HG03565 (cell line): ENCODE measurements at regions not wholly inside any gene's neighbourhood (a gene's known extent, or its start where the extent isn't known, plus 50 kb on each side); places are given as distances from the start of the nearest gene placed in this dataset.
"Not testable (repeated sequence)": the region's sequence is repeated elsewhere in the genome, so short reads cannot be mapped to it uniquely, and the experiment has no call there.

Experiments used
- ATAC-seq: cut with Tn5 transposase; IDR thresholded peaks from one replicate; pipeline ENCODE4 v1.9.1; 2021; ENCODE audit warnings: mild to moderate bottlenecking, moderate library complexity; ENCODE audit not compliant: unreplicated experiment

DNA sequence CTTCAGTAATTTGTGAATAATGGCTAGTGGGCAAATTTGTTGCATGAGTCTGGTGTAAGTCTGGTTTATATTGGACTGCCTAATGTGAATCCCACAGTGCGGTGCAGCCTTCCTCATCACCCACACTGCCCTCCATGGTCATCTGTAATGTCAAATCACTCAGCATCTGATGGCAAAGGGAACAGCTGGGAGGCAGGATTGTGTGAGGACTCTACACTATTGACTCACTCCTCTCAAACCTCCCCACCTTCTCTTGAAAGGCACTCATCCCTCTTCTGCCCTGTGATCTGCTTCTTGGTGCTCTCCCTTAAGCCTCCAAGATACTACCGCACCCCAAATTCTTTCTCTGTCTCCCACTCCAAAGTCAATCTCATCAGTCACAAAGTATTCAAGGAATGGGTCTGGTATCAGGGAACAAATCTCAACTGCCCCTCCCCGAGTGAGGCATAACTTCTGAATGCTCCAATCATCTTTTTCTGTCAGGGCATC lies 146.0 kb upstream of the BEND6 start:
- ATAC-seq: no peak

DNA sequence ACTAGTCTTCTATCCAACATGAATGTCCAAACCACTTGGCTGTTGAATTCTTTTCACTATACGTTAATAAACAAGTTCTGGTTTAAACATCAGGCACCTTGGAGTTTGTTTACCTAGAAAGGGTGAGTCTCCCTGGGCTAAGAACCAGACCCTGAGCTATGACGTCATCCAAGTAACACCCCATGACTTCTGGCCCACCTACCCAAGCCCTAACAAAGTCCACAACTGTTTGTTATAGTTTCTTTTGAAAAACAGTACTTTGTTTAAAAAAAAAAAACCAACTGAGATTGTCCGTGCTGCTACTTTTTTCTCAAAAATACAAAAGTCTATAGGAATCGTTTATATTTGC lies 146.9 kb upstream of the BEND6 start:
- ATAC-seq: no peak

DNA sequence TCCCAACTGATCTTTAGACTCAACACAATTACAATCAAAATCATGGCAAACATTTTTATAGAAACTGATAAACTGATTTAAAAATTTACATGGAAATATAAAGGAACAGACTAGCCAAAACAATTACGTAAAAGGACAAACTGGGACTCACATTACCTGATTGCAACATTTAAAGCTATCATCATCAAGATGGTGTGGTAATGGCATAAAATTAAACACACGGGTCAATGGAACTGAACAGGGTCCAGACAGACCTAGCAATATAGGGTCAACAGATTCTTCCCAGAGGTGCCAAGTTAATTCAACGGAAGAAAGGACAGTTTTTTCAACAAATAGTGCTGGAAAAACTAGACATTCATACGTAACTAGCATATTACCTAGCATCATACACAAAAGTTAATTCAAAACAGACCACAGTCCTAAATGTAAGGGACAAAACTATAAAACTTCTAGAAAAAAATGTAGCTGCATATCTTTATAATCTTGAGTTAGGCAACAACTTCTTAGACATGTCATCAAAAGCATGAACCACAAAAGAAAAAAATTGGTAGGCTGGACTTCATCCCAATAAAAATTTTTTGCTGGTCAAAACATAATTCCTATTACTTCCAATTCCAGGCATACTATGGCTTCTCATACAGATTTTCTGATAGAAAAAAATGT lies 147.4 kb upstream of the BEND6 start:
- no peak for ATAC-seq

DNA sequence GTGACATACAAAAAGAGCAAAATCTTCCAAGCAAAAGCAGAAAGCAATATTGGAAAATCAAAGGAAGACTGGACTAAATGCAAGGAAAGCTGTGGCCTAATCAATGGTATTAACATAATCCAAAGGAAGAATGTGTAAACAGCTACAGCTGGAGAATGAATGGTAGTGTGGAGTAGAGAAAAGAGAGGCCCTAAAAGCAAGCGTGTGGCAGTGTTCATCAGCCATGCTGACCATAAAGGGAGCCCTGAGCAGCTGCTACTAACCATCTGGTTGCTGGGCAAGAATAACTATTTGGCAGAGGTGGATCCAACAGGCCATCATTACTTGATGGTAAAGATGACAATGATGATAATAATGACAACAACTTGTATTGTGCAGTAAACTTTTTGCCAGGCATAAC lies 148.5 kb upstream of the BEND6 start:
- no peak for ATAC-seq

DNA sequence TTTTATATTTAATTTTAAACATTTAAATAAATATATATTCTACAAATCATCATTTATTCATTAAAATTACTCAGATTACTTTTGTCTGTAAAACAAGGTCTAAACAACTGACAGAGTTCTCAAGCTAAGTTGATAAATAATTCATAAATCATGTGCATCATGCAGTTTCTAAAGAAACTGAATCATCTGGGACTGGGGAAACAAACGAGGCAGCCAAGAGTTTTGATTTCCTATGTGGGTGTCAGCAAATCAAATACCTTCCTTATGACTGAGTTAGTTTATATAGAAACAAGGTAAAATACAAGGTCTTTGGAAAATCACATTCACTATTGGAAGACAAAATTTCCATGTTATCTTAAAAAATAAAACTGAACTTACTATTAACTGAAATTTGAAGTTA lies 149.9 kb upstream of the BEND6 start:
- no peak for ATAC-seq

DNA sequence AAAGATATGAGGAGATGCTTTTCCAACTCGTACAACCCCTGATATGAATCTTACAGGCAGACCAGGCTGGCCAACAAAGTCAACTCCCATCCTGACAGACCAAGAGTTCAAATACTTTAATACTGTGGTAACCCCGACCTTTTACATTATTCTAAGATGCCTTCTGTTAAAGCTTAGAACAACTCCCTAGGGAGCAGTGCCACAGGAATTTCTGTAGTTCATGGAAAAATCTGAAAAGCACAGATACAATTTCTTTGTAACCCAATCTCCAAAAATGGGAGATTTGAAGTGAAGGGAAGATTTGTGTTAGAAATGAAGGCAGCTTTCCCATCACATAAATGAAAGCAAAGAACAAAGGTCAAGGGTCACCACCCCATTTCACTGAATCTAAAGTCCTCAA lies 151.3 kb upstream of the BEND6 start:
- no peak for ATAC-seq

DNA sequence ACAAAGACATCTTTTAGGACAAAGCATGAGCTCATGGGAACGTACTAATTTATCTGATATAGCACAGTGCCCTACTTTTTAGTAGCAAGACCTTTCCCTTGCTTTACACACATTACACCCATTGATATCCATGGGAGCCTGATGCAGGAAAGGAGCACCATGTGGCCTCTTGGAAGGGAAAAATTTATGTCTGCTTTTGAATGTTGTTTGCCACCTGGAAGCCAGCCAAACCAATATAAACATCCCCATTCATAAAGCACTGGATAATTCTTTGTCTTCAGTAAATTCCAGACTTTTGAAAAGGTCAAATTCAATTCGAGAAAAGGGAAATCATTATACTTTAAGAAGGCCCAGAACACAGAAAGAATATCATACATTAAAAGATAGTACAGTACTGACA lies 152.3 kb upstream of the BEND6 start:
- ATAC-seq: no peak

DNA sequence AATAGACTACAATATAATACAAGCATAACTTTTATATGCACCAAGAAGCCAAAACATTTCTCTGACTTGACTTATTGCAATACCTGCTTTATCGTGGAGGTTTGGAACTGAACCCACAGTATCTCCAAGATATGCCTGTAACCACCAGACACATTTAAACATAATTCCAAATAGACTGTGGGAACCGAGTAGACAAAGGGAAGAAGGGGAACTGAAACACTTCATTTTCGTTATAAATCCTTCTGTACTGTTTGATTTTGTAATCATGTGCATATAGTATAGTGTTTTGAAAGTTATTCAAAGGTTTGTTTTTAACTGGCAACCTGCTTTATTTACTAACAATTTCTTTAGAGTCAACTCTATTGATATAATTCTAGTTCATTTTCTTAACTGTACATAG lies 154.9 kb upstream of the BEND6 start:
- no peak for ATAC-seq

DNA sequence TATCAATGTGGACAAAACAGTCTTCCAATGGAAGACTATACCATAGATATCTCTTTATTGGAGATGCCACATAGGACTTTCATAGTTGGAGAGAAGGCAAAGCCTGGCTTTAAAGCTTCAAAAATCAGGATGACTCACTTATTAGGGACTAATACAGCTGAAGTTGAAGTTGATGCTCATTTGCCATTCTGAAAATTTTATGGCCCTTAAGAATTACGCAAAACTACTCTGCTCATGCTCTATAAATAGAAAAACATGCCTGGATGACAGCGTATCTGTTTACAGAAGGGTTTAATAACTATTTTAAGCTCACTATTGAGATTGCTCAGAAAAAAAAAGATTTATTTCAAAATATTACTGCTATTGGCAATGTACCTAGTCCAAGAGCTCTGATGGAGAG lies 155.5 kb upstream of the DST start:
- no peak for ATAC-seq

DNA sequence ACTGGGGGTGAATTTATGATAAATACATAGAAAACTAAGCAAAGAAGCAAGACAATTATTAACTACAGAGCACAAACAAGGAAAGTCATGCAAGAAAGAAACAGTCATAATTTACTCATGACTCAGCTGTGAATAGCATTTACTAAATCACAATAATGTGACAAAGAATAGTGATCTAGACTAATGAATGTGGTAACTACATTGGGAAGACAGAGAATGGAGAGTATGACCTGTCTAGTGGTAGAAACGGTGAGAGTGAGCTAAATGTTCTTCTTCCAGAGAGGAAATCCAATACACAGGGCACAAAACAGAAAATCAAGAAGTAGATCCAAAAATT lies 153.5 kb upstream of the DST start:
- ATAC-seq: no peak

DNA sequence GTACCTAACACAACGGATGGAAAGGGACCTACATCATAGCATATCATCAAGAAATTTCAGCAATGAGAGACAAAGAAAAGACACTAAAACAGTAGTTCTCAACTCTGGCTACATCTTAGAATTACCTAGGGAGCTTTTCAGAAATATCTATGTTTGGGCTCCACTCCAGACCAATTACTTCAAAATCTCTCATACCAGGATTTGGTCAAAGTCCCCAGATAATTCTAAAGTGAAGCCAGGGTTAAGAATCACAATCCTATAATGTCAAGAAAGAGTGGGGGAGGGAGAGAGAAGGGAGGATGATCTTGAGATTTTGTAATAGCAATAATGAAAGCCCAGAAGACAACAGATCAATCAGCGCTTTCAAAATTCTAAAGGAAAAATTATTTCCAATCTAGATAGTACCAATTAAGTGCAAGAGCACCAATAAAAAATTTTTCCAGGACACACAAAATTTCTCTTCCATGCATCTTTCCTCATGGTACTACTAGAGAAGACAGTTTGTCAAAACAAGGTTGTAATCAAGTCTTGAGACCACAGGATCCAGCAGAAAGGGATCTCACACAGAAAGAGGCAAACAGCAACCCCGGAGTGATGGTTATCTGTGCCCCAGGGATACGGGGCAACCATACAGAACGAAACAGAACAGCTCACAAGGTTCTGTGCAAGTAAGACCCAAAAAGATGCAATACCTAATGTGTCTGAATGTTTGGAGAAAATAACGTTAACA lies 152.9 kb upstream of the DST start:
- no peak for ATAC-seq

DNA sequence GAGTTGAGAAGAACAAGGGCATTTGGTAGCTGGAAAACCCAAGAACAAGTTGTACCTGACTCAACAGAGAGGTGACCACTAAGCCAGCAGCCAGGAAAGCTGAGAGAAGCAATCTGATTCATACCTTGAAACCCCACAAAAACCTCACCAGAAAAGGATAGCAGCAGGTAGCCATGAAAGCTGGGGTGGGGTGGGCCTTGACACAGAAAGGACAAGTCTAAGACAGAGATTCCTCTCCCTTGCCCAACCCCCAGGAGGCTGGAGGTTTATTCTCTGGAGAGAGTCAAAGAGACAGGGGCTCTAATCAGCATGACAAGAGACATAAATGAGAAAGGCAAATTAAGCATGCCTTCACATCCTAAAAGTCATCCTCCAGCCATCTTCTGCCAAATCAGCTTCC lies 151.7 kb upstream of the DST start:
- ATAC-seq: no peak

DNA sequence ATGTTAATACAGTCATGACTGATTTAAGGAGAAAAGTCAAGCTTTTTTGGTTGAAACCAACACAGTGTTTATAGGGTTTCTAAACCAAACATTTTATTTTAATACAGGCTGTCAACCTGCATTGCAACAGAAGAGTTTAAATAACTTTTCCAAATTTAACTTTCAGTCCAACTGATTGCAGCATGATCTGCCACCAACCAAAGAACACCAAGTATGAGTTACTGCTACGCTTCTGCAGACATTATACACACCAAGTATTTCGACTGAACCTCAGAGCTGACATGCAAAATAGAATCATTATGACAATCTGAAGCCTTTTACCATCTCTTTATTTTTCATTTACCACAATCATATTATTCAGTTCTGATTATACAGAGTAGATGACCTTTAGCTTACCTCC lies 151.2 kb upstream of the DST start:
- no peak for ATAC-seq

DNA sequence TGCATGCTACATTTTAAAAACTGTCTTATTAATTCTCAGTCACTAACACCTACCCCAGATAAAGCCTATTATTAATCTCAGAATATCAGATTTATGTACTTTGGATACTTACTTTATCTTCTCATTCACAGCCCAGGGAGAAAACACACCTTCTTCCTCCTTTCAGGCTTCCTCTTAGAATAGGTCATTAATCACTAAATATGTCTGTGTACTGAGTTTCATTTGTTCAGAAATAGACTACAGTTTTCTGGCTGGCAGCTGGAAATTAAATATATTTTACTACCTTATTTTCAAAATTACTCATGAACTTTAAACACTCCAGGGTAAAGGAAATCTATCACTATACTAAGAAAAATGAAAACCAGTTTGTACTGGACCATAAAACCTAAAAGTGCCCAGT lies 147.7 kb upstream of the DST start:
- ATAC-seq: no peak

DNA sequence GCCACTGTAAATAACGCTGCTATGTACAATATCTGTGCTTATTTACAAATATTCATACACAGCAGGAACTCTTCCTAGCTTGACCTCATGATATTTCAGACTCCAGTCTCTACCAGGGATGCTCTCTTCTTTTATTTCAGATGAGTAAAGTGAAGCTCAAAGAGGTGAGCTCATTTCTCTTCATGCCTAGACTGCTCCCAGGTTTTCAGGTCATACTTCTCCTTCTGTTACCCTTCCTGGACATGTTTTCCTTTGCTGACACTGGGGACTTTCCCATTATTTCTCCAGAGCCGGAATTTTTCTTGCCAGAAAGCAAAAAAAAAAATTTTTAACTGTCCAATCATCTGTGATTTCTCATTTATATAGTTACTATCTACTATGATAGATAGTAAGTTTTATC lies 147.2 kb upstream of the DST start:
- ATAC-seq: no peak

DNA sequence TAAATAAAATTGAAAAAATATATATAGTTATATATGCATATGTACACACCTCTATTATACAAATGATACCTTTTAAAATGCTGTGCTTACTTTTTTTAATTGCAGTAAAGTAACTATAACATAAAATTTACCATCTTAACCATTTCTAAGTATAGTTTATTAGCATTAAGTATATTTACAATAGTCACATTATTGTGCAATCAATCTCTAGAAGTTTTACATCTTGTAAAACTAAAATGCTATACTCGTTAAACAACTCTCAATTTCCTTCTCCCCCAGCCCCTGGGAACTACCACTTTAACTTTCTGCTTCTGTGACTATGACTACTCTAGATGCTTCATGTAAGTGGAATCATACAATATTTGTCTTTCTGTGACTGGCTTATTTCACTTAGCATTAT lies 146.7 kb upstream of the DST start:
- ATAC-seq: no peak

DNA sequence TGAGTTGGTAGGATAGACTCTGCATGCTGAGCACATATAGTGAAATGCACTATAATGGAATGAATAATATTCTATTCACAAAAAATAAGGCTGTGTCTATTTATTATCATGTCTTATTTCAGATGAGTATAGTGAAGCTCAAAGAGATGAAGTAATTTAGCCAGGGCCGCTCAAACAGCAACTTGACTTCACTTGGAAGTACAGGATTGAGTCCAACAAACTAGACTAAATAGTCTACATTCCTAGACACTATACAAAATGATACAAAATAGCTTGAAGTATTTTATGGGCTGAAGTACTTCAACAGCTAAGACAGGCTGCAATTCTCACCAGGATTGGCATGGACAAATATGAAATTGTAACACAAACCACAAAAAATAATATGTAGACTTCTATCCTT lies 144.5 kb upstream of the DST start:
- ATAC-seq: no peak

DNA sequence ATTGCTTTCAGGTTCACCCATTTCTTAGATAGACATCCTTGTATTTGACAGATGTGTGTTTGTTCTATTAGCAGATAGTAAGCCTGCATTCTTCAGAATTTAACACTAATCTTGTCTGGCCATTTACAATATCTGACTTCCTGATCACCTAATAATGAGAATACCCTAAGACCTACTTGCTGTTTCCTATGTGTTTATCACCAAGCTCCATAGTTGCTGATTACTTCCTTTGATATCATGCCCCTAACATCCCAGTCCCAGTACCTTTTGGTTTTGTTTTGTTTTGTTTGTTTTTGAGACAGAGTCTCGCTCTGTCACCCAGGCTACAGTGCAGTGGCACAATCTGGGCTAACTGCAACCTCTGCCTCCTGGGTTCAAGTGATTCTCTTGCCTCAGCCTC lies 143.6 kb upstream of the DST start:
- ATAC-seq: no peak

DNA sequence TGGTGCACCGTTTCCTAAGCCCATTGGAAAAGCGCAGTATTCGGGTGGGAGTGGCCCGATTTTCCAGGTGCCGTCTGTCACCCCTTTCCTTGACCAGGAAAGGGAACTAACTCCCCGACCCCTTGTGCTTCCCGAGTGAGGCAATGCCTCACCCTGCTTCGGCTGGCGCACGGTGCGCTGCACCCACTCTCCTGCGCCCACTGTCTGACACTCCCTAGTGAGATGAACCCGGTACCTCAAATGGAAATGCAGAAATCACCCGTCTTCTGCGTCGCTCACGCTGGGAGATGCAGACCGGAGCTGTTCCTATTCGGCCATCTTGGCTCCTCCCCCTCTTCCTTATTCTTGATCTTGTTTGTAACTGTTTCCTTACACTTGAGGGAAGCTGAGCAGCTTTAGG lies 142.8 kb upstream of the DST start:
- ATAC-seq: not testable (repeated sequence)

DNA sequence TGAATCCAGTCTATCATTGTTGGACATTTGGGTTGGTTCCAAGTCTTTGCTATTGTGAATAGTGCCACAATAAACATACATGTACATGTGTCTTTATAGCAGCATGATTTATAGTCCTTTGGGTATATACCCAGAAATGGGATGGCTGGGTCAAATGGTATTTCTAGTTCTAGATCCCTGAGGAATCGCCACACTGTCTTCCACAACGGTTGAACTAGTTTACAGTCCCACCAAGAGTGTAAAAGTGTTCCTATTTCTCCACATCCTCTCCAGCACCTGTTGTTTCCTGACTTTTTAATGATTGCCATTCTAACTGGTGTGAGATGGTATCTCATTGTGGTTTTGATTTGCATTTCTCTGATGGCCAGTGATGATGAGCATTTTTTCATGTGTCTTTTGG lies 137.4 kb upstream of the DST start:
- ATAC-seq: not testable (repeated sequence)

DNA sequence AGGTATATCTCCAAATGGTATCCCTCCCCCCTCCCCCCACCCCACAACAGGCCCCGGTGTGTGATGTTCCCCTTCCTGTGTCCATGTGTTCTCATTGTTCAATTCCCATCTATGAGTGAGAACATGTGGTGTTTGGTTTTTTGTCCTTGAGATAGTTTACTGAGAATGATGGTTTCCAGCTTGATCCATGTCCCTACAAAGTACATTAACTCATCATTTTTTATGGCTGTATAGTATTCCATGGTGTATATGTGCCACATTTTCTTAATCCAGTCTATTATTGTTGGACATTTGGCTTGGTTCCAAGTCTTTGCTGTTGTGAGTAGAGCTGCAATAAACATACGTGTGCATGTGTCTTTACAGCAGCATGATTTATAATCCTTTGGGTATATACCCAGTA lies 135.8 kb upstream of the DST start:
- not testable (repeated sequence) for ATAC-seq

DNA sequence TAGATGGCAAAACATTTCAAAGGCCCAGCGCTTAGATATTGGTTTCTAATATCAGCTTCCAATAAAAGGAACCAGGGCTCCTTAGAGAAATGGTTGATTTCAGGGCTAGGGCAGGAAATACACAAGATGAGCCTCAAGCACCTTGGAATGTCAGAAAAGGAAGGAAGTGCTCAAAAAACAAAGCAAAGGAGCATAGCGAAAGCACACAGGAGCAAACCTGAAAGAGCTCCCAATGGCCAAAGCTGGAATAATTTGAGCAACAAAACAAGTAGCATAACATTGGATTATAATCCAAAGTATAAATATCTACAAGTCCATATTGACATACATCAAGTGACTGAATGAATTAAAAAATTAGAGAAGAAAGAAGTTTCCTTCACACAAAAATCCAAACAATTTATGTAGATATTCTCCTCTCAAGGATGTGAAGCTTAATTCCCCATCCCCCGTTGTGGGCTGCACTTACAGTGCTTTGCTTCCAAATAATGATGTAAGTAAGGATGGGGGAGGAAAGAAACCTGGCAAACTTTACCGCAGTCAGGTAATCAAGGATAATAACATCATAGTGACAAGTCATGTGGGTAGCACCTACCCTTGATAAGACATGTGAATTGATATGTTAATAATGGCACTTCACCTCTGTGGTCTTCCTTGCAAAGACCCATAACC lies 132.9 kb upstream of the DST start:
- ATAC-seq: no peak
